Ovary (tissue), 7 donors: ENCODE measurements at regions not wholly inside any gene's neighbourhood (a gene's known extent, or its start where the extent isn't known, plus 50 kb on each side); places are given as distances from the start of the nearest gene placed in this dataset.
"Not testable (repeated sequence)": the region's sequence is repeated elsewhere in the genome, so short reads cannot be mapped to it uniquely, and the experiment has no call there.

ENCODE experiments used
- DNase-seq, 5 donors: peaks; one replicate each; pipeline ENCODE4 v3.0.0-alpha.2; 2019 to 2020
- H3K27ac ChIP-seq, 2 donors: fragments of 200-600 bp; one replicate each; pipeline versions ENCODE4 v1.5.1 to v1.8.0; 2019 to 2022
- H3K27me3 ChIP-seq: fragments of 200-600 bp; one replicate; pipeline ENCODE4 v1.8.0; 2022
- H3K36me3 ChIP-seq: fragments of 200-600 bp; sonication (generic); one replicate; pipeline ENCODE4 v1.5.1; 2019
- H3K4me1 ChIP-seq: one replicate; pipeline ENCODE4 v1.8.1; 2013; ENCODE audit warnings: mild to moderate bottlenecking, moderate library complexity; ENCODE audit not compliant: insufficient read depth
- H3K4me3 ChIP-seq: fragments of 200-600 bp; sonication (generic); one replicate; pipeline ENCODE4 v1.5.1; 2017
- H3K9me3 ChIP-seq, 2 donors: fragments of 200-600 bp in 1 of 2; sonication (generic) in 1 of 2; one replicate each; pipeline versions ENCODE4 v1.5.1 to v1.8.1; 2013 to 2019; ENCODE audit warnings: mild to moderate bottlenecking in 1 of 2, moderate library complexity in 1 of 2
- EP300 ChIP-seq: sonication (generic); formaldehyde crosslinking; IDR thresholded peaks from one replicate; pipeline ENCODE4 v1.6.1; 2017; ENCODE audit warnings: antibody characterized with exemption
- POLR2A ChIP-seq: fragments of 450-650 bp; IDR thresholded peaks from one replicate; pipeline ENCODE4 v1.6.1; 2017; ENCODE audit warnings: antibody characterized with exemption, mild to moderate bottlenecking, moderate library complexity
- WGBS, 3 donors: extraction: QIAGEN DNeasy Blood & Tissue Kit in 1 of 3; methylation state at CpG; one replicate each; pipeline versions ENCODE4 v1.1.5 to v1.1.7; 2013 to 2017; 5-methylcytosine and 5-hydroxymethylcytosine counted together
- intact Hi-C, 4 donors: fragments of 100-400 bp; cut with DNase I; formaldehyde crosslinking; loops; one replicate each; pipeline versions ENCODE4 v1.11.0 to v1.15.1; 2022 to 2023
- TF ChIP-seq, protein P1 (sequence below), 3 donors: fragments of 450-650 bp in 2 of 3; fragments of 200-600 bp in 1 of 3; IDR thresholded peaks; one replicate each; pipeline versions ENCODE4 v1.5.1 to v1.8.0; 2016 to 2022; ENCODE audit warnings: antibody characterized with exemption in 3 of 3, mild to moderate bottlenecking in 1 of 3
- donor health status: DM: no; HTN: no; CAD: no; lungs with moderate emphysema.
- donor health status: DM: no; HTN: no; CAD: no.
- donor health status: Bipolar disorder and iron deficiency.
- donor health status: DM: no; HTN: no; CAD: no.
- donor health status: DM: yes; HTN: yes; CAD: no.

DNA sequence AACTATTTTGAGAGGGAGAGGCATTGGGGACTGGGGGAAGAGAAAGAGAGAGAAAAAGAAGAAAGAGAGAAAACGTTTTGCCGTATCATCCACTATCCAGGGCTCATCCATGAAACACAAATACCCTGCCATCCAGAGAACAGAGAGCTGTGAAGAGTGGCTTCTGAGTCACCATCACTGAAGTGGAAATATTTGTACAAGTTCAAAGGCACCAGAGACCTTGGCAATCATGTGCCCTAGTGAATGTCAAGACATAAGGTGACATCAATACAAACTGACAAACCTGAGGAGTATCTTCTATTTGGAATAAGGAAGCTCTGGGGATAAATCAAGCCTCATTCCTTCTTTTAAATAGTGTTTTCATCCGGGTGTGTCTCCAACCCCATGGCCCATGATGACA, 197.2 kb upstream of the PROX1 start:
- intact Hi-C loops, result no loop called here
- TF ChIP-seq POLR2A (no peak), EP300 (no peak)
- TF ChIP-seq, protein P1, sequence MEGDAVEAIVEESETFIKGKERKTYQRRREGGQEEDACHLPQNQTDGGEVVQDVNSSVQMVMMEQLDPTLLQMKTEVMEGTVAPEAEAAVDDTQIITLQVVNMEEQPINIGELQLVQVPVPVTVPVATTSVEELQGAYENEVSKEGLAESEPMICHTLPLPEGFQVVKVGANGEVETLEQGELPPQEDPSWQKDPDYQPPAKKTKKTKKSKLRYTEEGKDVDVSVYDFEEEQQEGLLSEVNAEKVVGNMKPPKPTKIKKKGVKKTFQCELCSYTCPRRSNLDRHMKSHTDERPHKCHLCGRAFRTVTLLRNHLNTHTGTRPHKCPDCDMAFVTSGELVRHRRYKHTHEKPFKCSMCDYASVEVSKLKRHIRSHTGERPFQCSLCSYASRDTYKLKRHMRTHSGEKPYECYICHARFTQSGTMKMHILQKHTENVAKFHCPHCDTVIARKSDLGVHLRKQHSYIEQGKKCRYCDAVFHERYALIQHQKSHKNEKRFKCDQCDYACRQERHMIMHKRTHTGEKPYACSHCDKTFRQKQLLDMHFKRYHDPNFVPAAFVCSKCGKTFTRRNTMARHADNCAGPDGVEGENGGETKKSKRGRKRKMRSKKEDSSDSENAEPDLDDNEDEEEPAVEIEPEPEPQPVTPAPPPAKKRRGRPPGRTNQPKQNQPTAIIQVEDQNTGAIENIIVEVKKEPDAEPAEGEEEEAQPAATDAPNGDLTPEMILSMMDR (IDR thresholded peaks at IDR 0.05), result no peak
- H3K4me3 ChIP-seq, result no peak overlapping the region
- no peaks in the 10 kb centered on the region for H3K36me3 ChIP-seq
- H3K27ac ChIP-seq, result no peak overlapping the region
- H3K27me3 ChIP-seq, result no peaks in the 10 kb centered on the region
- H3K9me3 ChIP-seq, result no peaks in the 10 kb centered on the region
- no peaks in the 10 kb centered on the region for H3K4me1 ChIP-seq
- 69% methylated on average over 3 of the region's 3 CpGs for WGBS, 3 donors
- no peak for DNase-seq

DNA sequence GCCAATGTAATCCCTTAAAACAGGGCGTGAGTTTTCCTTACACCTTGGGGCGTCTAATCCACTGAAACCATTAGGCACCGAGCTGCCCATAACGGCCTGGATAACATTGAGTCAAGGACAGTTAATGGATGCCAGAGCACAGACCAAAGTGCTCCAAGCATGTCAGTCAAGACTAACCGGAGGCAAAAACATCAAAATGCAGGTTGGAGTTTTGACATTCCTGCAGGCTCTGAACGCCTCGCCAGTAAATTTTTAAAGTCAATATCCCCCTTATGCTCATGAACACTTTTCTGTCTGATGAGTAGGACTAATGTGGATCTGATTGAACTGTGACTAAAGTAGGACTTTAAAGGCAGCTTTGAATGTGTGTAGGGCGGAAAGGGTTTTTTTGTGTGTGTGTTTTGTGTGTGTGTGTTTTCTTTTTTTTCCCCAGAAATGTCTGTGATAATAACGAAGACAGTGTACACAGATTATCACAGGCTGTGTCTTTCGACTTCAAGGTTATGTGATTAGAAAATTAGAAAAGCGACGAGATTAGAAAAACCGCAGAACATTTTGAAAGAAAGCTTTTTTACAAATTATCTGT, 194.2 kb upstream of the PROX1 start:
- Histone ChIP-seq H3K36me3 (no peaks in the 10 kb centered on the region), H3K9me3 (no peaks in the 10 kb centered on the region), H3K27me3 (no peaks in the 10 kb centered on the region), H3K4me1 (no peaks in the 10 kb centered on the region), H3K4me3 (no peak overlapping the region), H3K27ac (no peak overlapping the region)
- intact Hi-C loops, result no loop called here
- WGBS, 3 donors, result 30 to 53% (median 42%) methylated on average over 13 of the region's 13 CpGs
- DNase-seq, result no peak
- TF ChIP-seq, protein P1 (IDR thresholded peaks at IDR 0.05), result no peak
- no peak for TF ChIP-seq EP300
- TF ChIP-seq POLR2A, result no peak

DNA sequence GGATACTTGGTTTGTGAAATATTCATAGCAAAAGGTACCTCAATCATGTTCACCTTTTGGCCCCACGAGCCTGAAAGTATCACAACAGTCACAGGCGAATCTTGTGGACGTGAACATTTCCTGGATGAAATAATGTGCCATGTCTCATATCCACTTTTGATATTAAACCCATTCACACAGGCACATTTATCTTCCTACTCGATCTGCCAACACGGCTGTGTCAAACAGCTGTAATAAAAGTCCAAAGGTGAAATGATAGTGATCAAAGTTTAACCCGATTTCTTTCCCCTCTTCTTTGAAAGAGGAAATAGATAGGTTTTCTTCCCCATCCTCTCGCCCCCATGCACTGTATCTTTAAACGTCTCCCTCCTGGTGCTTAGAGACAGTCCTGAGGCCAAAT, 191.2 kb upstream of the PROX1 start:
- Histone ChIP-seq H3K36me3 (no peaks in the 10 kb centered on the region), H3K27me3 (no peaks in the 10 kb centered on the region), H3K27ac (no peak overlapping the region), H3K4me3 (no peak overlapping the region), H3K9me3 (no peaks in the 10 kb centered on the region), H3K4me1 (no peaks in the 10 kb centered on the region)
- 68 to 70% (median 69%) methylated on average over 8 of the region's 8 CpGs for WGBS, 3 donors
- intact Hi-C loops, result no loop called here
- no peak for DNase-seq
- TF ChIP-seq POLR2A (no peak), EP300 (no peak)
- TF ChIP-seq, protein P1 (IDR thresholded peaks at IDR 0.05), result no peak

DNA sequence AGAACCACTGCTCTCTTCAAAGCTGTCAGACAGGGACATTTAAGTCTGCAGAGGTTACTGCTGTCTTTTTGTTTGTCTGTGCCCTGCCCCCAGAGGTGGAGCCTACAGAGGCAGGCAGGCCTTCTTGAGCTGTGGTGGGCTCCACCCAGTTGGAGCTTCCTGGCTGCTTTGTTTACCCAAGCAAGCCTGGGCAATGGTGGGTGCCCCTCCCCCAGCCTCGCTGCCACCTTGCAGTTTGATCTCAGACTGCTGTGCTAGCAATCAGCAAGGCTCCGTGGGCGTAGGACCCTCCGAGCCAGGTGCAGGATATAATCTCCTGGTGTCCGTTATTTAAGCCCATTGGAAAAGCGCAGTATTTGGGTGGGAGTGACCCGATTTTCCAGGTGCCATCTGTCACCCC, 179.5 kb upstream of the PROX1 start:
- H3K4me3 ChIP-seq, H3K36me3 ChIP-seq, H3K27me3 ChIP-seq, DNase-seq, H3K27ac ChIP-seq, H3K4me1 ChIP-seq, H3K9me3 ChIP-seq, intact Hi-C loops: not testable (repeated sequence)
- WGBS, 3 donors, result 85 to 94% (median 86%) methylated on average over 7 of the region's 7 CpGs

DNA sequence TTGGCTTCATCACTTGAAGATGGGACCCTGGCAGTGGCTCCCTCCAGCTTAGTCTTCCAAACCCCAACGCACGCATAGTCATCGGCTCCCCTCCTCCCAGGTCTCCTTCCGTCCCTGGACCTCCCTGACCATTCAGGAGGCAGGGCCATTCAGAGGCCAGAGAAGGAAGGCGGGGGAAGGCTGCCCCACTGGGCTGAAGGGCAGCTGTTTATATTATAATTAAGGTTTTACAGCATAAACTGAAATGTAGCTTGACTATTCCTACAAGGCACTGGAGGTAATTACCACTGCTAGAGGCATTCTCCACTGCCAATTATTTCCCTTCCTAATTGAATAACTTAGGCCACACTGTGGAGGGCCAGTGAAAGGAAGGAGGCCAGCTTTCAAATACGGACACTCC, 170.6 kb upstream of the PROX1 start:
- Histone ChIP-seq H3K27me3 (no peaks in the 10 kb centered on the region), H3K4me3 (no peak overlapping the region), H3K9me3 (no peaks in the 10 kb centered on the region), H3K27ac (no peak overlapping the region), H3K4me1 (no peaks in the 10 kb centered on the region), H3K36me3 (no peaks in the 10 kb centered on the region)
- whole genome bisulfite sequencing, 3 donors, result 81 to 86% (median 85%) methylated on average over 6 of the region's 6 CpGs
- no peak for DNase-seq
- intact Hi-C loops, result no loop called here
- no peak for TF ChIP-seq EP300
- no peak for TF ChIP-seq POLR2A
- TF ChIP-seq, protein P1 (IDR thresholded peaks at IDR 0.05), result no peak
